ENCODE measurements at regions not wholly inside any gene's neighbourhood (a gene's known extent, or its start where the extent isn't known, plus 50 kb on each side); places are given as distances from the start of the nearest gene placed in this dataset.
"Not testable (repeated sequence)": the region's sequence is repeated elsewhere in the genome, so short reads cannot be mapped to it uniquely, and the experiment has no call there.

DNA sequence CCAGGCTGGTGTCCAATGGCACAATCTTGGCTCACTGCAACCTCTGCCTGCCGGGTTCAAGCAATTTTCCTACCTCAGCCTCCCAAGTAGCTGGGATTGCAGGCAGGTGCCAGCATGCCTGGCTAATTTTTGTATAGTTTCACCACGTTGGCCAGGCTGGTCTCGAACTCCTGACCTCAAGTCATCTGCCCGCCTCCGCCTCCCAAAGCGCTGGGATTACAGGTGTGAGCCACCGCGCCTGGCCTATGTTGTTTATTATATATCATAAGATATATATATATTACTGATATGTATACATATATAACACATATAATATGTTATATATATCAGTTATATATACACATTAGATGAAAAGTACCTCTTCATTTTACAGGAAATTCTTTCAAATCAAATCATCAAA is 914.7 kb downstream of the FOXD4L5 start:
- H3K4me3 ChIP-seq; H3K27ac ChIP-seq; H3K9me3 ChIP-seq; DNase-seq; intact Hi-C loops (cut with DNase I; ENCODE audit: low total_unique reads); H3K27me3 ChIP-seq; H3K4me1 ChIP-seq; H3K36me3 ChIP-seq (ENCODE audit: low read depth, missing control alignments): not testable (repeated sequence)
- 78% methylated on average over 6 of the region's 8 CpGs; no CpG with 5 or more reads in 1 of the 2 donors for WGBS, 2 donors

DNA sequence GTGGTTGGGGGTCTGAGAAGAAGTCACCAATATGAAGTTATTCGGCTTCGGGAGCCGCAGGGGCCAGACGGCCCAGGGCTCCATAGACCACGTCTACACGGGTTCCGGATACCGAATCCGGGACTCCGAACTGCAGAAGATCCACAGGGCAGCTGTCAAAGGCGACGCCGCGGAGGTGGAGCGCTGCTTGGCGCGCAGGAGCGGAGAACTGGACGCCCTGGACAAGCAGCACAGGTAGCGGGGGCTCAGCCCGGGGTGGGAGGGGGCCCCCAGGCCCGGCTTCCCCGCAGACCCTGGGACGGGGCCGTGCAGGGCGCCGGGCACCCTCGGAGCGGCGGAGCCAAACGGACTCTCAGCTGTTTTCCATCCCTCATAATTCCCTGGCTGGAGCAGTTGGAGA is 915.4 kb downstream of the FOXD4L5 start:
- H3K4me3 ChIP-seq; H3K27me3 ChIP-seq; H3K4me1 ChIP-seq; H3K9me3 ChIP-seq; intact Hi-C loops (cut with DNase I; ENCODE audit: low total_unique reads); H3K36me3 ChIP-seq (ENCODE audit: low read depth, missing control alignments); H3K27ac ChIP-seq: not testable (repeated sequence)
- WGBS, 2 donors = no CpG with 5 or more reads among the region's 31 CpGs
- DNase-seq = peak; percentile 17

DNA sequence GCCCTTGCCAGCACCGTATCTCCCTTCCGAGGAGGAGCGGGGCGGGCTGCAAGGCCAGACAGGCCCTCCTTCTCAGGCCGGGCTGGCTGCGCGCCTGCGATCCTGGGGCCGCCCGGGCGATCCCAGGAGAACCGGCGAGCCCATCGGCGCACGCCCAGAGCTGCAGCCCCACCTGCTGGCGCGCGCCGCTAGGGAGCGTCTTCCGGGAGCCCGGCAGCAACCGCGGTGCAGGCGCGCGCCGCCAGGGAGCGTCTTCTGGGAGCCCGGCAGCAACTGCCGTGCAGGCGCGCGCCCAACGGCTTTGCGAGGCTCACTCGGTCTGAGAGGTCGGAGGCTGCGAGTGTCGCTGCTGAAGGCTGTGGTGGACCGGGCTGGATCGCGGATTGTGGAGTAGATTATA is 915.9 kb downstream of the FOXD4L5 start:
- DNase-seq = peak; percentile 82

DNA sequence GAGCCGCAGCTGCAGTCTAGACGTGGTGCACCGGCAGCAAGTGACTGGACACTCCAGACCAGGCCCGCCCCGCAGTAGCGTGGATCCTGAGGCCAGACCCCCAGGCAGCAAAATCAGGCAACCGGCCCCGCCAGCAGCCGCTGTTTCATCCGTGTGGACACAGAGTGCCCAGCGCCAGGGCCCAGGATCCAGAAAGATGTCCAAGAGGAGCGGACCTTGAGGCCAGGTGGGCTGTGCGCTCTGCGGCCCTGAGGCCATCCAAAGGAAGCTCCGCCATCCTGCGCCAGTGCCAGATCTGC is 916.4 kb downstream of the FOXD4L5 start:
- H3K27ac ChIP-seq = not testable (repeated sequence)

More for the DNA sequence above, 915.9 kb downstream of the FOXD4L5 start:
- H3K9me3 ChIP-seq; H3K27me3 ChIP-seq; H3K27ac ChIP-seq; H3K4me3 ChIP-seq; intact Hi-C loops (cut with DNase I; ENCODE audit: low total_unique reads); H3K36me3 ChIP-seq (ENCODE audit: low read depth, missing control alignments); H3K4me1 ChIP-seq: not testable (repeated sequence)
- WGBS, 2 donors = 0% methylated on average over 16 of the region's 44 CpGs; no CpG with 5 or more reads in 1 of the 2 donors
- TF ChIP-seq, protein P1, sequence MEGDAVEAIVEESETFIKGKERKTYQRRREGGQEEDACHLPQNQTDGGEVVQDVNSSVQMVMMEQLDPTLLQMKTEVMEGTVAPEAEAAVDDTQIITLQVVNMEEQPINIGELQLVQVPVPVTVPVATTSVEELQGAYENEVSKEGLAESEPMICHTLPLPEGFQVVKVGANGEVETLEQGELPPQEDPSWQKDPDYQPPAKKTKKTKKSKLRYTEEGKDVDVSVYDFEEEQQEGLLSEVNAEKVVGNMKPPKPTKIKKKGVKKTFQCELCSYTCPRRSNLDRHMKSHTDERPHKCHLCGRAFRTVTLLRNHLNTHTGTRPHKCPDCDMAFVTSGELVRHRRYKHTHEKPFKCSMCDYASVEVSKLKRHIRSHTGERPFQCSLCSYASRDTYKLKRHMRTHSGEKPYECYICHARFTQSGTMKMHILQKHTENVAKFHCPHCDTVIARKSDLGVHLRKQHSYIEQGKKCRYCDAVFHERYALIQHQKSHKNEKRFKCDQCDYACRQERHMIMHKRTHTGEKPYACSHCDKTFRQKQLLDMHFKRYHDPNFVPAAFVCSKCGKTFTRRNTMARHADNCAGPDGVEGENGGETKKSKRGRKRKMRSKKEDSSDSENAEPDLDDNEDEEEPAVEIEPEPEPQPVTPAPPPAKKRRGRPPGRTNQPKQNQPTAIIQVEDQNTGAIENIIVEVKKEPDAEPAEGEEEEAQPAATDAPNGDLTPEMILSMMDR (IDR thresholded peaks at IDR 0.05) = peak in 1 of 3 experiments; percentile 31

DNA sequence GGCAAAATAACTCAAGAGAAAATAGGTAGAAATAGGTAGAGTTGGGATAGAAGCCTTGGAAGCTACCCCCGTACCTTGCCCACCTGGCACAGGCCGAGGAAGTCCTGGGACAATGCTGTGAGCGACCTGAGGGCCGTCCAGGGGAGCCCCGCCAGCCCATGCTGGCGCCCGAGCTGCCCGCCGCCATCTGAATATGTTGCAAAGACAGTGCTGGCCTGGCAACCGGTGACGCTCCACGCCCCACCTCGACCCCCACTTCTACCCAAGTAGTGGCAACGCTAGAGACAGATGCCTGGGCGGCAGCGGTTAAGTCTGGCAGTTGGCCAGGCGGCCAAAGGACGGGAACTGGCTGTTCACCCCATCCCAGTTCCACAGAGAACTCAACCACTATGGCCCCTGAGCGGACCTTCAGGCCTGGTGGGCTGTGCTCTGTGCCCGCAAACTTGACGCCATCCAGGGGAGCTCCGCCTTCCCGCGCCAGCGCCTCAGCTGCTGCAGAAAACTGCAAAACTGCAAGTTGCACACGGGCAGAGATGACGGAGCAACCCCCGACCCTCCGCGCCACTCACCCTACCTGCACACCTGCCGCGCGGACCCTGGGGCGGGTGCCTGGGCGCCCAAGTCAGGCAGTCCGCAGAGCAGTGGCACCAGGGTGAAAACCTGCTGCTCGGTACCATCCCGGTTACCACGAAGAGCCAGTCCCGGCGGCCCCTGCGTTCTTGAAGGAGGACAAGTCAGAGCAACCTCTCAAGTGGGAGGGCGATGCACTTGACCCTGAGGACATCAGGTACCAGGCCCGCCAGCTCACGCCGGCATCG is 917.0 kb downstream of the FOXD4L5 start:
- H3K27me3 ChIP-seq; intact Hi-C loops (cut with DNase I; ENCODE audit: low total_unique reads); H3K4me3 ChIP-seq; H3K9me3 ChIP-seq; H3K4me1 ChIP-seq; H3K36me3 ChIP-seq (ENCODE audit: low read depth, missing control alignments); H3K27ac ChIP-seq: not testable (repeated sequence)
- peak; percentile 38 for DNase-seq
- 20% methylated on average over 2 of the region's 47 CpGs; no CpG with 5 or more reads in 1 of the 2 donors for WGBS, 2 donors

More for the DNA sequence above, 916.4 kb downstream of the FOXD4L5 start:
- H3K4me1 ChIP-seq; H3K4me3 ChIP-seq; intact Hi-C loops (cut with DNase I; ENCODE audit: low total_unique reads); H3K9me3 ChIP-seq; DNase-seq; H3K27me3 ChIP-seq; H3K36me3 ChIP-seq (ENCODE audit: low read depth, missing control alignments): not testable (repeated sequence)
- no CpG with 5 or more reads among the region's 16 CpGs for WGBS, 2 donors

All from testis (tissue), 2 donors.